GM23248 (cell line): ENCODE measurements at regions not wholly inside any gene's neighbourhood (a gene's known extent, or its start where the extent isn't known, plus 50 kb on each side); places are given as distances from the start of the nearest gene placed in this dataset.

Experiments
- DNase-seq: peaks from one replicate; pipeline ENCODE4 v3.0.0-alpha.2; 2015
- H2AFZ ChIP-seq: fragments of 200-600 bp; sonication (generic); 2 replicates; pipeline ENCODE4 v1.6.1; 2016; ENCODE audit warnings: antibody characterized with exemption
- H3F3A ChIP-seq: fragments of 200-600 bp; sonication (generic); 2 replicates; pipeline ENCODE4 v1.6.1; 2016; ENCODE audit warnings: mild to moderate bottlenecking, antibody characterized with exemption, mixed run types; ENCODE audit not compliant: insufficient read depth
- H3K27ac ChIP-seq: fragments of 200-600 bp; sonication (generic); 2 replicates; pipeline ENCODE4 v1.5.1; 2016; ENCODE audit warnings: mild to moderate bottlenecking
- H3K27me3 ChIP-seq: fragments of 200-600 bp; sonication (generic); replicated peaks from 2 replicates; pipeline ENCODE4 v1.6.1; 2016; ENCODE audit warnings: mild to moderate bottlenecking; ENCODE audit not compliant: insufficient read depth
- H3K36me3 ChIP-seq: fragments of 200-600 bp; sonication (generic); 2 replicates; pipeline ENCODE4 v1.6.1; 2016; ENCODE audit warnings: low read depth, mild to moderate bottlenecking
- H3K4me1 ChIP-seq: fragments of 200-600 bp; sonication (generic); 2 replicates; pipeline ENCODE4 v1.6.1; 2016; ENCODE audit warnings: mild to moderate bottlenecking; ENCODE audit not compliant: insufficient read depth
- H3K4me2 ChIP-seq: fragments of 200-600 bp; sonication (generic); one replicate; pipeline ENCODE4 v1.6.1; 2016; ENCODE audit warnings: mild to moderate bottlenecking; ENCODE audit not compliant: unreplicated experiment
- H3K4me3 ChIP-seq: fragments of 200-600 bp; sonication (generic); 2 replicates; pipeline ENCODE4 v1.5.1; 2016; ENCODE audit warnings: mild to moderate bottlenecking
- H3K79me2 ChIP-seq: fragments of 200-600 bp; sonication (generic); 2 replicates; pipeline ENCODE4 v1.6.1; 2016; ENCODE audit warnings: mild to moderate bottlenecking; ENCODE audit not compliant: insufficient read depth
- H3K9ac ChIP-seq: fragments of 200-600 bp; sonication (generic); 2 replicates; pipeline ENCODE4 v1.6.1; 2016; ENCODE audit warnings: mild to moderate bottlenecking
- H3K9me2 ChIP-seq: fragments of 200-600 bp; sonication (generic); 2 replicates; pipeline ENCODE4 v1.6.1; 2016; ENCODE audit warnings: mixed run types, mild to moderate bottlenecking, moderate library complexity; ENCODE audit not compliant: insufficient read depth
- H3K9me3 ChIP-seq: fragments of 200-600 bp; sonication (generic); one replicate; pipeline ENCODE4 v1.6.1; 2017; ENCODE audit warnings: low read depth
- H4K20me1 ChIP-seq: fragments of 200-600 bp; sonication (generic); 2 replicates; pipeline ENCODE4 v1.6.0; 2016; ENCODE audit not compliant: insufficient read depth
- EZH2 ChIP-seq: fragments of 200-600 bp; sonication (generic); IDR thresholded peaks from 2 replicates; pipeline ENCODE4 v1.6.1; 2018; ENCODE audit warnings: antibody characterized with exemption, mild to moderate bottlenecking; ENCODE audit not compliant: insufficient read depth, poor library complexity, severe bottlenecking
- EZH2phosphoT487 ChIP-seq: fragments of 200-600 bp; sonication (generic); IDR thresholded peaks from 2 replicates; pipeline ENCODE4 v1.6.1; 2018; ENCODE audit warnings: antibody characterized with exemption, moderate library complexity, mild to moderate bottlenecking, low read depth; ENCODE audit not compliant: insufficient read depth
- WGBS, 2 experiments: methylation state at CpG; one replicate each; pipeline ENCODE4 v1.1.6; 2015 to 2017; ENCODE audit warnings: low lambda C conversion rate in 2 of 2, low coverage in 1 of 2; ENCODE audit errors: missing lambda C conversion rate in 2 of 2; 5-methylcytosine and 5-hydroxymethylcytosine counted together
- in situ Hi-C: fragments of 300-500 bp; cut with MboI; formaldehyde crosslinking; loops from 2 replicates; pipeline ENCODE4 v1.15.0; 2020

- Histone ChIP-seq H4K20me1 (no peaks in the 10 kb centered on the region), H3K27ac (no peak overlapping the region), H3K9me3 (no peaks in the 10 kb centered on the region), H3F3A (no peaks in the 10 kb centered on the region), H3K9me2 (no peaks in the 10 kb centered on the region), H3K4me3 (no peak overlapping the region), H3K4me1 (no peaks in the 10 kb centered on the region), H3K27me3 (no peaks in the 10 kb centered on the region), H3K4me2 (no peak overlapping the region), H3K9ac (no peak overlapping the region), H3K79me2 (no peaks in the 10 kb centered on the region), H2AFZ (no peak overlapping the region), H3K36me3 (no peaks in the 10 kb centered on the region)
- in situ Hi-C loops = no loop called here
- 92 to 95% methylated on average over 5 of the region's 5 CpGs for WGBS, 2 experiments
- TF ChIP-seq EZH2 (no peak), EZH2phosphoT487 (no peak)
- no peak for DNase-seq
Measured at GRCh38 chr2:10208736-10209135, 86.2 kb downstream of the RRM2 start.

GRCh38 chr2:10209406-10209935, 86.9 kb downstream of the RRM2 start:
- Histone ChIP-seq H3K4me1 (no peaks in the 10 kb centered on the region), H3K9me2 (no peaks in the 10 kb centered on the region), H3K4me2 (no peak overlapping the region), H4K20me1 (no peaks in the 10 kb centered on the region), H3F3A (no peaks in the 10 kb centered on the region), H3K36me3 (no peaks in the 10 kb centered on the region), H3K27ac (no peak overlapping the region), H3K9me3 (no peaks in the 10 kb centered on the region), H3K79me2 (no peaks in the 10 kb centered on the region), H3K9ac (no peak overlapping the region), H3K4me3 (no peak overlapping the region), H2AFZ (no peak overlapping the region), H3K27me3 (no peaks in the 10 kb centered on the region)
- TF ChIP-seq EZH2 = no peak
- no peak for TF ChIP-seq EZH2phosphoT487
- in situ Hi-C loops = no loop called here
- DNase-seq = no peak
- WGBS, 2 experiments = 81 to 82% methylated on average over 11 to 15 of the region's 15 CpGs

GRCh38 chr2:10210336-10210735, 87.8 kb downstream of the RRM2 start:
- 95 to 97% methylated on average over 6 of the region's 6 CpGs for WGBS, 2 experiments

GRCh38 chr2:10211844-10212422, 89.4 kb downstream of the RRM2 start:
- Histone ChIP-seq H2AFZ (no peak overlapping the region), H3K4me1 (no peaks in the 10 kb centered on the region), H3K9me3 (no peaks in the 10 kb centered on the region), H3K4me2 (no peak overlapping the region), H3K36me3 (no peaks in the 10 kb centered on the region), H3F3A (no peaks in the 10 kb centered on the region), H3K9ac (no peak overlapping the region), H3K79me2 (no peaks in the 10 kb centered on the region), H3K4me3 (no peak overlapping the region), H3K9me2 (no peaks in the 10 kb centered on the region), H4K20me1 (no peaks in the 10 kb centered on the region), H3K27me3 (no peaks in the 10 kb centered on the region), H3K27ac (no peak overlapping the region)
- DNase-seq = no peak
- WGBS, 2 experiments = 80 to 82% methylated on average over 6 of the region's 6 CpGs
- in situ Hi-C loops = no loop called here
- TF ChIP-seq EZH2phosphoT487 = no peak
- TF ChIP-seq EZH2 = no peak

More at GRCh38 chr2:10210336-10210735, 87.8 kb downstream of the RRM2 start:
- in situ Hi-C loops = no loop called here
- Histone ChIP-seq H3K9me3 (no peaks in the 10 kb centered on the region), H3K27me3 (no peaks in the 10 kb centered on the region), H3K4me2 (no peak overlapping the region), H3K36me3 (no peaks in the 10 kb centered on the region), H2AFZ (no peak overlapping the region), H3K27ac (no peak overlapping the region), H3K79me2 (no peaks in the 10 kb centered on the region), H3K4me3 (no peak overlapping the region), H3K4me1 (no peaks in the 10 kb centered on the region), H3F3A (no peaks in the 10 kb centered on the region), H3K9ac (no peak overlapping the region), H4K20me1 (no peaks in the 10 kb centered on the region), H3K9me2 (no peaks in the 10 kb centered on the region)
- DNase-seq = no peak
- TF ChIP-seq EZH2 (no peak), EZH2phosphoT487 (no peak)
